Heart left ventricle (tissue), 13 donors: ENCODE measurements at regions not wholly inside any gene's neighbourhood (a gene's known extent, or its start where the extent isn't known, plus 50 kb on each side); places are given as distances from the start of the nearest gene placed in this dataset.

Source experiments
- POLR2A ChIP-seq, 2 donors: fragments of 450-650 bp; IDR thresholded peaks; one replicate each; pipeline ENCODE4 v1.6.1; 2017; ENCODE audit warnings: antibody characterized with exemption in 2 of 2, mild to moderate bottlenecking in 2 of 2, moderate library complexity in 2 of 2
- TF ChIP-seq, protein P1 (sequence below), 12 donors: fragments of 200-600 bp; sonication (generic) in 4 of 12; IDR thresholded peaks; one replicate each; pipeline versions ENCODE4 v1.5.0 to v1.8.0; 2018 to 2022; ENCODE audit warnings: antibody characterized with exemption in 12 of 12, mild to moderate bottlenecking in 5 of 12
- donor health status: ischemic (EF 13 %, LVEDD 7.1; RV severe dilation, severe dysfunction).
- donor health status: DM: no; HTN: yes; CAD: no.
- donor health status: DM: no; HTN: no; CAD: no.
- donor health status: ischemic (EF 25% LVEDD 6.9; RV normal size, moderate dysfunction).
- donor health status: ischemic (EF 25% LVEDD 5.7; RV mildly dilated, moderate dysfunction).
- donor health status: ischemic (EF 35%, LVEDD 5.7; RV mildly dilated, moderate dysfunction).
- donor health status: nonischemic (EF 11% LVEDD 7.7; RV severe dilation, severe dysfunction).
- donor health status: DM: yes; HTN: yes; CAD: no.
- donor health status: PGD.
- donor health status: ischemic (EF 29% LVEDD 5.4; RV normal size, mild dysfunction).
- donor health status: nonischemic (EF 23%, LVEDD 6.1; RV moderate dilation, normal function).

DNA sequence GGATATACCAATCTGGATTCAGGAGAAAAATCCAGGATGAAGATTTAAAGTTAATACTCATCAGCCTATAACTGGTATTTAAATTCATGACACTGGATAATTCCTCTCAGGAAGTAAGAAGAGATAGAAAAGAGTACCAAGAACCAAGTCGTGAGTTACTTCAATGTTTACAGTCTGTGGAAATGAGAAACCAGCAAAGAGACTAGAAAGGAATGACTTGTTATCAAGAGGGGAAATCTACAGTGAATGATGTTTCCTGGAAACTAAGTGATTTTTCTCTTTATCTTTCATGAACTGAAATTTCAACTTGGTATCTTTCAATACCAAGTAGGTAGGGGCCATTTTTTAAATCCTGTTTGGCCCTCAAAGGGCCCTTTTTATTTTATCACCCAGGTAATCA, 217.9 kb upstream of the AFF2 start:
- no peak for TF ChIP-seq POLR2A (IDR thresholded peaks at IDR 0.05)
- TF ChIP-seq, protein P1, sequence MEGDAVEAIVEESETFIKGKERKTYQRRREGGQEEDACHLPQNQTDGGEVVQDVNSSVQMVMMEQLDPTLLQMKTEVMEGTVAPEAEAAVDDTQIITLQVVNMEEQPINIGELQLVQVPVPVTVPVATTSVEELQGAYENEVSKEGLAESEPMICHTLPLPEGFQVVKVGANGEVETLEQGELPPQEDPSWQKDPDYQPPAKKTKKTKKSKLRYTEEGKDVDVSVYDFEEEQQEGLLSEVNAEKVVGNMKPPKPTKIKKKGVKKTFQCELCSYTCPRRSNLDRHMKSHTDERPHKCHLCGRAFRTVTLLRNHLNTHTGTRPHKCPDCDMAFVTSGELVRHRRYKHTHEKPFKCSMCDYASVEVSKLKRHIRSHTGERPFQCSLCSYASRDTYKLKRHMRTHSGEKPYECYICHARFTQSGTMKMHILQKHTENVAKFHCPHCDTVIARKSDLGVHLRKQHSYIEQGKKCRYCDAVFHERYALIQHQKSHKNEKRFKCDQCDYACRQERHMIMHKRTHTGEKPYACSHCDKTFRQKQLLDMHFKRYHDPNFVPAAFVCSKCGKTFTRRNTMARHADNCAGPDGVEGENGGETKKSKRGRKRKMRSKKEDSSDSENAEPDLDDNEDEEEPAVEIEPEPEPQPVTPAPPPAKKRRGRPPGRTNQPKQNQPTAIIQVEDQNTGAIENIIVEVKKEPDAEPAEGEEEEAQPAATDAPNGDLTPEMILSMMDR (IDR thresholded peaks at IDR 0.05): no peak
